SKM-1 treated with dmso at 0.1 percent for 144 hours (cell line): ENCODE measurements at regions not wholly inside any gene's neighbourhood (a gene's known extent, or its start where the extent isn't known, plus 50 kb on each side); places are given as distances from the start of the nearest gene placed in this dataset.
A peak's percentile ranks its signal among the peaks of the same experiment; 100 is the strongest.

Experiments used
- DNase-seq: peaks from one replicate; lab custom pipeline; 2025; ENCODE audit not compliant: unreplicated experiment; lab: John Stamatoyannopoulos, UW

DNA sequence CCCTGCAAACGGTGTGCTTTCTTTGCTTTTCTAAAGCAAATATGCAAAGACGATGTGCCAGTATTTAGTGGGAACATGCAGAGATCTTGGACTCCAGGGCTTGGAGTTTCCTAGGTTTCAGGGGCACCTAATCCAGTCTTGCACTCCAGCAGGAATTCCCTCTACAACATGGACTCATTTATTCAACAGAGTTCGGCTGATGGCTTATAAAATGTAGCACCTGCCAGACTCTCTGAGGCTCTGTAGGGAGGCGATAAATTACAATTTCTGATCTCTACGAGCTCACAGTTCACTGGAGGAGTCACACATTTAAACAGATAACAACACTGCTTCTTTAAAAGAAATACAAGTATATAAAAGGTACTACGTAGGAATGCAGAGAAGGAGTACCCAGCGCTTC lies 143.7 kb downstream of the FGF9 start:
- no peak for DNase-seq

DNA sequence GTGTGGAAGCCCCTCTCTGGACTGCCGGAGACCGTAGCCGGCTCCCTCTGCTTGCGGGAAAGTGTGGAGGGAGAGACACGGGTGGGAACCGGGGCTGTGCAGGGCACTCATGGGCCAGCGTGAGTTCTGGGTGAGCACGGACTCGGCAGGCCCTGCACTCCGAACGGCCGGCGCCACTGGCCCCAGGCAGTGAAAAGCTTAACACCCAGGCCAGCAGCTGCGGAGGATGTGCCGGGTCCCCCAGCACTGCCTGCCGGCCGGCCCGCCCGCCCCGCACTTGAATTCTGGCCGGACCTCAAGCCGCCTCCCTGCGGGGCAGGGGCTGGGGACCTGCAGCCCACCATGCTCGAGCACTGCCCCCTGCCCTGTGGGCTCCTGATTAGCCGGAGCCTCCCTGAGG lies 147.0 kb downstream of the FGF9 start:
- no peak for DNase-seq

DNA sequence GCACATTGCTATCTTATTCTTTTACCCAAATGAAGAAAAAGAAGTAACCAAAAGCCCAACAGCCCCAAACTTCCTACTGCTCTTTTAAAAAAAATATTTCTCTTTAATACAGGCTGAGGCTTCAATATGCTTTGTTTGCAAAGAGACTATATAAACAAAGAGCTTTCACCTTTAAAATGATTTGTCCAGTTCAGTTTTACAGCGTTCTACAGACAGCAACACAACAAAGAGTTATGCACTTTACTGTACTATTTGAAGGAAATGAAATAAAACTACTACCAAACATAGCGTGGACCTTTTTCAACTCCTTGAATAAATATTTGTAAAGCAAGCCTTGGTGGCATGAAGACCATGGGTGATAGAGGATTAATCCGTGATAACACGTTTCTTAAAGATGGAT lies 151.2 kb downstream of the FGF9 start:
- no peak for DNase-seq

DNA sequence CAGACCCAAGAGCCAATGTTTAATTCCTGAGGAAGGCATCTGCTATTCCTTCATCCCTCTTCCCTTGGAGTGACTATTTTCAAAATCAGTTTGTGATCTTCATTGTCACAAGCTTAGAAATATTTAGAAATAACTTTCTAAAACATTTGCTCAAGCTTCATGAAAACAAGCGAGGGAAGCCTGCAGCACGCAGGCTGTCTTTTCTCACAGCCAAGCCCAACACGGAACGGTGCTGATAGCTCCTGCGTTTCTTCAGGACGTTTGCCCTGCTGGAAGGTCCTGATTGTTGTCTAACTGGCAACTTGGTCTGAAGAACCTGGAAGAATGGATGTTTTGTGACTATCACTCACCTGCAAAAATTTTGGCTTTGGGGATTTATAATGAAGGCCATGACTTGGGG lies 152.5 kb downstream of the FGF9 start:
- no peak for DNase-seq

DNA sequence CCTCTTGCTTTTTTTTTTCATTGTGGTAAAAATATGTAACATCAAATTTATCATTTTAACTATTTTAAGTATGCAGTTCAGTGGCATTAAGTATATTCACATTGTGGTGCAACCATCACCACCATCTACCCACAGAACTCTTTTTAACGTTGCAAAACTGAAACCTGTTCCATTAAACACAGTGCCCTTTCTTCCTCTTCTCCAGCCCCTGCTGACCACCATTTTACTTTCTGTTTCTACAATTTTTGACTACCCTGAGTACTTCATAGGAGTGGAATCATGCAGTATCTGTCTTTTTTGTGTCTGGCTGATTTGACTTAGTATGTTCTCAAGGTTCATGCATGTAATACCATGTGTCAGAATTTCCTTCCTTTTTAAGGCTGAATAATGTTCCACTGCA lies 153.1 kb downstream of the FGF9 start:
- no peak for DNase-seq

DNA sequence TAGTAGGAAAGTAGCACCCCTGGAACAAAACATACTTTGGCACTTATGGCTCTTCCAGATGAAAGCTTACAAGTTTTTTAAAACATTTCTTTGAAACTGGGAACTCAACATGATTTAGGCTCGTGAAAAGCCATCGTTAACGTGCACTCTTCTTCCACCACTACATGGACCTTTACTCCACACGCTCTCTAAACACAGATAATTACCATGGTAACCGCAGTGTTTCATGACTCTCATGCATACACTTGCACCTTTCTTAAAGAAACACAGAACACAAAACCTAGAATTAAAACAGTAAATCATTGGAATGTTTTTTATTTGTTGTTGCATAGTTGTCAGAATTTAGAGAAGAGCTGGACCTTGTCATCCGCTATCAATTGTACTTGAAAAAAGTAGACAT lies 154.3 kb downstream of the FGF9 start:
- no peak for DNase-seq

DNA sequence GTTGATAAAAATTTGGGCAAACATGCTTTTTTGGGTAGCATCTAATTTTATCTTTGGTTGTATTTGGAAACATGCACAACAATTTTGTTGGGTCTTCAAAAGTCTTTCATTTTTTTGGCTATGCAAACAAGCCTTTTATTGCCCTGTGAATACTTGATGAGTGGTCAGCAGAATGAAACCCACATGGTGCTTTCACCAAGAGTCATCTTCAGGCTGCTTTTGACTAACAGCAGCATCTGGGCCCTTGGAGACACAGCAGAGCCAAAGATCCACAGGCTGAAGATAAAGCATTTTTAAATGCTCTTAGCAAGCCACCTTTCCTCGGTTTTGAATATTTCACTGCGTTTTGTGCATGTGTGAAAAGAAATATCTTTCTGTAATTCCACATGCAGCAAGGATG lies 154.9 kb downstream of the FGF9 start:
- no peak for DNase-seq

DNA sequence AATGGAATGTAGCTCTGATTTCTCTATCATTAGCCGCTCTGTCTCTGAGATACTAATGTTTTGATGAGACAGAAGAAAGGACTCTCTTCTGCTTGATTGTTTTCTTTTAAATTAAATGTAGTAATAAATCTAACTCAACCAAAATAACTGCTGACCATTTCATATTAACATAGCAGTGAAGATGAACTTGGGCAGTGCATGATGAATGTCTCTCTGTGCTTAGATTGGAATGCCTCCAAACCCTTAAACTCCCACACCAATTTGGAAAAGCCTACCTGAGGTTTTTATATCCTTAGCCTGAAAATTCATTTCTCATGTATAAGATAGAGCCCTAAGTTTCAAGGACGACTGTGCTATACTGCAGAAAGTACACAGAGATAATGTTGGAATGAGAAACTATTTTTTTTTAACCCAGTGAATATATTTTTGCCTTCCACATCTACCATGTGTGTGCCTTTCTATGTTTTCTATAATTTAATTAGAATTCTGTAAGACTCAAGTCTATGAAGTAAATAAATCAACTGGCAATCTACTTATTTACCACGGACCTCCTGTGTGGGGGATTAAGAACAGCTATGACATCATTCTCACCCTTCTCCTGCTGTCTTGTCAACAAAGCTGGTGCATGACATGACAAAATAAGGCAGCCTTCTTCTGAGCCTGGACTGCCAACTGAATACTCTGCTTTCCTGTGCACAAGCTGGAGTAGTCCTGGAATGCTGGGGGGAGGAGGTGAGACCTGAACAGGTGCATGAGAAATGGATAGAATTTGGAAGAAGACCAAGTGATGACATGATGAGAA lies 155.5 kb downstream of the FGF9 start:
- no peak for DNase-seq

DNA sequence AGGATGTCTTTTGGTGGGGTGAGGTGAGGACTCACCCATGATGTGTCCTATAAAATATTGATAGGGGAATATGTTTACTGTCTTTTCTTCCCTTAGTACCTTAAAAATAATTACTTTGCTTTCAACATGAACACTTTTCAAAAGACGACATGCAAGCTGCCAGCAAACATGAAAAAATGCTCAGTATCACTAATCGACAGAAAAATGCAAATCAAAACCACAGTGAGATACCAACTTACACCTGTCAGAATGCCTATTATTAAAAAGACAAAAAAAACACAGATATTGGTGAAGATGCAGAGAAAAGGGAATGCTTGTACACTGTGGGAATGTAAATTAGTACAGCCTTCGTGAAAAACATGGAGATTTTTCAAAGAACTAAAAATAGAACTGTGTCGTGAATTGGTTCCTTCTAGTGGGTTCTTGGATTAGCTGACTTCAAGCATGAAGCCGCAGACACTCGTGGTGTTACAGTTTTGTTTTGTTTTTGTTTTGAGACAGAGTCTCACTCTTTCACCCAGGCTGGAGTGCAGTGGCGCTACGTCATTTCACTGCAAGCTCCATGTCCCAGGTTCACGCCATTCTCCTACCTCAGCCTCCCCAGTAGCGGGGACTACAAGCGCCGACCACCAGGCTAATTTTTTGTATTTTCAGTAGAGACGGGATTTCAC lies 160.9 kb downstream of the FGF9 start:
- no peak for DNase-seq

DNA sequence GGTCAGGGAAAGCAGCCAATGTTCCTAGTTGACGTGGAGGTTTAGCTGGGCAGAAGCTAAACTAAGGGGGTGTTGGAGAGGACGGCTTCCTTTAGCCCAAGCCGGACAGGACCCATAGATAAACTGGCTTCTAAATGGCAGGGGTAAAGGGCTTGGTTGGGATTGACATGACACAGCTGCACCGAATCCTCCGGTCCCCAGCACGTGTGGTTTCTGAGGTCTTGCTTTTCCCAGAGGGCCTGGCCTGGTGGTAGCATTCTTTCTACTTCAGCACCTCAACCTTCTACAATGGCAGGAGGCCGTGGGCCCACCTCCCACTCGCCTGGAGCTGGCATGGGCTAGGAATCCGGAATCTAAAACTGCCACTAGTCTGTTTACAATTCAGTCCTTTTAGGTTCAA lies 163.0 kb downstream of the FGF9 start:
- no peak for DNase-seq

DNA sequence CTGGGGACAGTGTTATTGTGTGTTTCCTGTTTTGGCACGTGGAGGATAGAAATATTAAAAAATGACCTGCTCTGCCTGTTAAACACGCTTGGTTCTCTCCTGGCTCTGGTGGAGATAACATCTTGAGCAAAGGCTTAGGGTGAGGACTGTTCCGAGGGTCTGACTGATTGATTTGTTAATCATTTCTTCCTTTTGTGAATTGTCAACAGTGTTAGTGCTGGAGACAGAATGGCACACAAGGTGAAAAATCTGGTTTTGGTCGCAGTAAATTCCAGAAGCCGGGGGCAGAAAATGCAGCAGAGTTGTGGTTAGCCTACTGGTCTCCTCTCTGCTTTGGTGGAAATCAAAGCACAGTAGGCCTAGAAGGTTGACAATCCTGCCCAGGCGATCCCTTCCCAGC lies 163.6 kb downstream of the FGF9 start:
- DNase-seq, result no peak

DNA sequence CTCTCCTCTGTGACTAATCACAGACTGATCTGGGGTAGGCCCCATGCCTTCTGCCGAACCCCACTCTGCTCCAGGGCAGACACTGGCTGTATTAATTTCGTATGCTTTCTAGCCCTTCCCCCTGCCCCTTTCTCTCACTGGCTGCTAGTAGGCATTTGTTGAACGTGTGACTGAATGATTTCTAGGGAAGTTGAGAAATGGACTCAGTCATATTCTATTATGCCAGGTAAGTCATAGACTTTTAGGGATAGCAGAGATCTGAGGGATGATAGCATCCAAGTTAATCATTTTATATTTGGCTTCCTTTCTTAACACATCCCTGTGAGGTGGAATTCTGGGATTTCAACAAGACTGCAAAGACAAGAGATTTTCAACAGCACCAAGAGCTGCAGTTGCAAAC lies 166.4 kb downstream of the FGF9 start:
- DNase-seq, result no peak

DNA sequence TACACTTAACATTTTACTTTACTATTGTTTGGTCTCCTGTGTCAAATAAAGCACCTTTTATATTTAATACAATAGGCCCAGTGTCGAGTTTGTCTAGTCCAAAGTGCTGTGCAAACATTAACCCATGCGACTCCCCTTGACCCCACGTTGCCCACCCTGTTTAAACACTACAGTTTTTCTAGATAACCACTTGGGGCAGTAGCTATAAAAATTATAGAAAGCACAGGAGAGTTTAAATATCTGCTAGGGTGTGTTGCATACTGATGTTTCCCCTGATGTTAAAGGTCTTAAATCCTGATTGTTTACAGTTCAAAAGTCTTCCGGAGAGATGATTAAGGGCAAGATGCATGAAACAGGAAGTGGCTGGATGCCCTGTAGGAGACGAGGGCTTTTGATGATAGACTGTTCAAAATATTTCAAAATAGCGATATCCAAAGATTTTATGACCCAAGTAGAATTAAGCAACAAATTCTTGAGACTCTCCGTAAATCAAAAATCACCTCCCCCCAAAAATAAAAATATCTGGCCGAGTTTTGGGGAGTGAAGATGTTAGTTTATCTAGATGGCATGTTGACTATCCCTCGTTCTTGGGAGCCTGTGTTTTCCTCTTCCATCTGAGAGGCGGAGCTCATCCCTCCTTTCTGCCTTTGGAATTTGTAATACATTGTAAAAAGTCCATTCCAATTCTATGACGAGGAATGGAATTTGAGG lies 167.1 kb downstream of the FGF9 start:
- no peak for DNase-seq

DNA sequence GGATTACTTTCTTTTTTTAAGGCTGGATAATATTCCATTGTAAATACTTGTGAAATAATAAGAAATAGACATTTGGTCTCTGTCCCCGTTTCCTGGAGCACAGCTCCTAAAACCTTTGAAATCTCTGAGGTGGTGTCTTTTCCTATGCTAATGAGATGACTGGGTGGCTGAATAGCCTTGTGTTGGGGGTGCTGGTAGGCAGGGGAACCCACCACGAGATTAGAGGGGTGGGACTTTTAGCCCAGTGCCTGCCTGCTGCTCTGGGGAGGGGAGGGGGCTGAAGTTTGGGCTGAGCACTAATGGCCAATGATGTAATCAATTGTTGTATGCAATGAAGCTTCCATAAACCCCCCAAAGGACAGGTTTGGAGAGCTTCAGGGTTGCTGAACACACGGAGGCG lies 175.7 kb downstream of the FGF9 start:
- no peak for DNase-seq

DNA sequence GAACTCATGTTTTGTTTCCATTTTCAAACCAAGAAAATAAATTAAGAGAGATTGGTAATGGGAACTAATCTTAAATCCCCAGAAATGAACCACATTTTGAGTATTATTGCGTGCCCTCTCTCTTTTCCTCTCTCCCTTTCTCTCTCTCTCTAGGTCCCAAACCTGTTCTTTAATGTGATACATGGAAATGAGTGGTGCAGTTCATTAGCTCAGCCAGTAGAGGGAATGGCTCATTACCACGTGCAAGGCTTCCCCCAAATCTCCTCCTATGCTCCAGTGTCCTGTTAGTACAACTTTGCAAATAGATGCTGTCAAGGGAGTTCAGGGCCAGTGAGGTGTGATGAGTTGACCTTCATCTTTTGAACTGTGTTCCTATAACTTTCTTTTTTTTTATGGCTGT lies 178.4 kb downstream of the FGF9 start:
- peak; percentile 43 for DNase-seq

DNA sequence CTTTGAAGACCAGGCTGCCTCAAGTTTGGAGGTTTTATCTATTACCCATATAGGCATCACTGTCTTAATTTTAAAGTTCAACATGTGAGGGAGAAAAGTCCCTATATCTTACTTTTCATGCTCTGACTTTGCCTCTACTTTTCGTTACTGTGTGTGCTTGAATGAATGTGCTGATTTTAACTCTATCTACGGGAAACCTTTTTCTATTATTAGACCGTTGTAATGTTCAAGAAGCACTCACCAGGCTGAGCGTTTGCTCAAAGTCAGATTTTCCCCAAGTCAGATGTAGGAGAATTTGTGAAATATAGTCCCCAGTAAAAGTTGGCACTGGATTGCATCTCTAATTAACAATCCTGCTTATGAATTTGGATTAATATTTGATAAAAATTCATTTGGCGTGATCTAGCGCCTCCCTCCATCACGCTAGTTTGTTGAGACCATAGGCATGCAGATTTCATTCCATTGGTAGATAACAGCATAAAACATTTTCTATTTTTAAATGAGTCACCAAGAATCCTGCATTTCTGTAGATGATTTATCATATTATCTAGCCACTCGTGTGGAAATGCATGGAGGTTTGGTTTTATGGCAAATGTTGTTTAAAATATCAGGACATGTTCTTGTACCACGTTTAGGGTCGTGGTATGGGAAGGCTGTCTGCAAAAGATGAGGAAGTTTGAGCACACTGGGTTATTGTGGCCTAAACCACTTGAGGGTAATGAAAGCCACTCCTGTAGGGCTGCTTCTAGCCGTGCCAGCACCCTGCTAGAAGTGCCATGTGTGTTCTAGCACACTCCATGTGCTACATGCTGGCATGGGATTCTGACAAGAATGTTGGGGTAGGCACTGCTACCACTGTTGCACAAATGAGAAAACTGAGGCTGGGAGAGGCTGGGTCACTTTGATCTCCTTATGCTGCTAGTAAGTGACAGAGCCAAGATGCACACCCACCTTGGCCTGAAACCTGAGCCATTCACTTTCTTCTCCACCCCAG lies 179.4 kb downstream of the FGF9 start:
- no peak for DNase-seq

DNA sequence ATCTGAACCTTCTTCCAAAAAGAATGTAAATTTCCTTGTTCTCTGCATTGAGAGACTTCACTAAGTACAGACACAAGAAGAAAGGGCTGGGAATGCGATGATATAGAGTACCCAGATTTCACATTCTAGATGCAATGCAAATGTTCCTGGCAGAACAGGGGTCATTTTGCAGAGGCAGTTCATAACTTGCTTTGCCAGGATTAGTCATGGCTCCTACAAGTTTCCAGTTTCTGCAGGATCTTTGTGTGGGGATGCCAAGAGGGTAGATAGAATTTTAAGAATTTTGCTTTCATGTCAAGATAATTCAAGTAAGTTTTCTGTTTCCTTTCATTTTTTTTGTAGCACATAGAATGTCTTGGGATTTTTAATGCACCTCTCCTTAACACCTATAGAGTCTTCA lies 181.2 kb downstream of the FGF9 start:
- DNase-seq, result no peak

DNA sequence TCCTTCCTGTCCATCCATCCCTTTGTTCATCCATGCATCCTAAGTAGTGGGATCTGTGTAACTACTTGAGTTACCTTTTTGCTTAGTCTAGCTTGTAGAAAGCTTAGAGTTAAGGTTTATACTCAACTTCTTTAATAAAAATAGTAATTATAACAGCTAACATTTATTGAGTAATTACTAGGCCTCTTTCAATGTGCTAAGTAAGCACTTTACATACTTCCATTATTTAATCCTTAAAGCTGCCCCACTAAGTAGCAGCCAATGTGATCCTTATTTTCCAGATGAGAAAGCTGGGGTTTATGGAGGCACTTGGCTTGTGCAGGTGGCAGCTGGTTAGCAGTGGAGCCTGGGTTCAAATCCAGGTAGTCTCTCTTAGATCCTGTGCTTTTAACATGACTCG lies 182.9 kb downstream of the FGF9 start:
- DNase-seq, result no peak

DNA sequence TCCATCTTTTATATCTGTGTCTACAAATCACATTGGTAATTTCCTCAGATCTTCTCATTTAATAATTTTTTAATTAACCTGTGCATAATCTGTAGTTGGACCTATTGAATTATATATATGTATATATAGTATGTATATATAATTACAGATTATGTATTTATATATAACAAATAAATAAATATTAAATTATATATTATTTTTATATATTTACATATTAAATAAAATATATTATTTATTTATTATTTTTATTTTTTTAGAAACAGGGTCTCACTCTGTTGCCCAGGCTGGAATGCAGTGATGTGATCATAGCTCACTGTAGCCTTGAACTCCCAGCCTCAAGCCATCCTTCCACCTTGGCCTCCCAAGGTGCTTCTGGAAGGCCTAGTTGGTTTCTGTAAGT lies 197.9 kb downstream of the FGF9 start:
- DNase-seq, result no peak

DNA sequence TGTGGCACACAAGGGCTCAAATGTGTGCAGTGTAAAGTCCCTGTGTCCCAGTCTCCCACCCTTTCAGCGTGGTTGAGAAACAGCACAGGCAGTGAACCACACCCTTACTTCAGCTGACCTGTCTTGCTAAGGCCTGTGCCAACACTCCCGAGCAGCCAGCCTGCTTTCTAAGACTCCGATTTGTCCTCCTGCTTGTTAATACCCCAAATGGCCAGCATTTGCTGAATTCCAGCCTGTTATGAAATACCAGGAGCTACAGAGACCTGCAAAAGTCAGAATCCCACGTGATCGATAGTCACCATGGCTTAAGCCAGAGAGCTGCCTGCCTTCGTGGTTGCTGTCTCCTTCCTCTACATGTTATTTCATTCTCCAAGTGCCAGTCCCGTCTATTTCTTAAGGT lies 200.5 kb downstream of the FGF9 start:
- DNase-seq, result no peak

DNA sequence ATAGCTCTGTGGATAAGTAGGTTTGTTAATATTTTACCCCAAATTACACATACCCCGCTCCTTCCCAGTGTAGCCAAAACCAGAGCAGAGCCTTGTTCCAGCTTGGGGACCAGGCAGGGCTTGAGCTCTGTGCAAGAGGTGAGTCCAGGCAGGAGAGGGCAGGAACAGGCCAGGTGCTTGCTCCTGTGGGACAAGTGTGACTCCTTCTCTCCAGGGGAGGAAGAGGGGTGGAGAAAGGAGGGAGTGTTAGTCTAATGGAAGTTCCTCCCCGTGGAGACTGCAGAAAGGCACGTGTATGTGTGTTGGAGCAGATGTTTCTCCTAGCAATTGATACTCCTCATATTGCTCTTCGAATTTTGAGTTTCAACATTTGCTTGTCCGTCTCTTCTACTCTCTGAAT lies 201.0 kb downstream of the FGF9 start:
- DNase-seq, result no peak
